ENCODE measurements at regions not wholly inside any gene's neighbourhood (a gene's known extent, or its start where the extent isn't known, plus 50 kb on each side); places are given as distances from the start of the nearest gene placed in this dataset.

- Histone ChIP-seq H3K4me1 (ENCODE audit: control insufficient read depth, insufficient read depth, low read length) (no peaks in the 10 kb centered on the region), H3K9me3 (replicated peaks; ENCODE audit: low read length) (no peaks in the 10 kb centered on the region), H3K4me3 (ENCODE audit: low read length) (no peak overlapping the region), H3K36me3 (ENCODE audit: insufficient read depth, low read length) (no peaks in the 10 kb centered on the region), H3K27me3 (ENCODE audit: control insufficient read depth, insufficient read depth, low read length) (peaks cover 39% of the 10 kb centered on the region), H3K4me2 (ENCODE audit: low read length) (no peak overlapping the region), H3K9ac (ENCODE audit: low read depth, low read length) (no peak overlapping the region)
Measured at GRCh38 chr13:20291037-20291436, 58.9 kb upstream of the GJB6 start.

GRCh38 chr13:20288561-20288960 is 56.4 kb upstream of the GJB6 start:
- Histone ChIP-seq H3K4me3 (ENCODE audit: low read length) (no peak overlapping the region), H3K4me1 (ENCODE audit: control insufficient read depth, insufficient read depth, low read length) (no peaks in the 10 kb centered on the region), H3K27me3 (ENCODE audit: control insufficient read depth, insufficient read depth, low read length) (peaks cover 26% of the 10 kb centered on the region), H3K4me2 (ENCODE audit: low read length) (no peak overlapping the region), H3K9me3 (replicated peaks; ENCODE audit: low read length) (peaks cover 4% of the 10 kb centered on the region), H3K36me3 (ENCODE audit: insufficient read depth, low read length) (no peaks in the 10 kb centered on the region), H3K9ac (ENCODE audit: low read depth, low read length) (no peak overlapping the region)

DNA sequence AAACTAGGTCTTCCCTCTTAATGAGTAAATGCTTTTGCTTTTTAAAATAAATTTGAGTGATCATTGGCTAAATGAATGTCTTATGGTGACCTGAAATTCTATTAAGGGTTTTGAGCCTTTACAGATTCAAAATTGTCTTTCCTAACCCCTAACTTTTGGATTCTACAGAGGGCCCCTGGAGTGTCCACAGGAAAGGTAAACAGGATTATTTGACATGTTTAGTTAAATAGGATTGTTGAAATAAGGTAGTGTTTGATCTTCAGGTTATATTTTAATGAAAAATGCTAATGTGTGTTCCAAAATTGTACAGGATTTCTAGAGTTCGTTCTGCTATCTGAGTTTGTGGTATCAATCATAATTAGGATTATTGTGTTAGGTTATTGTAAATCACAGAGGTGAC is 55.9 kb upstream of the GJB6 start:
- H3K4me2 ChIP-seq (ENCODE audit: low read length) = no peak overlapping the region
- peaks cover 4% of the 10 kb centered on the region for H3K9me3 ChIP-seq (replicated peaks; ENCODE audit: low read length)
- H3K36me3 ChIP-seq (ENCODE audit: insufficient read depth, low read length) = no peaks in the 10 kb centered on the region
- H3K4me1 ChIP-seq (ENCODE audit: control insufficient read depth, insufficient read depth, low read length) = no peaks in the 10 kb centered on the region
- H3K27me3 ChIP-seq (ENCODE audit: control insufficient read depth, insufficient read depth, low read length) = peaks cover 24% of the 10 kb centered on the region
- no peak overlapping the region for H3K9ac ChIP-seq (ENCODE audit: low read depth, low read length)
- H3K4me3 ChIP-seq (ENCODE audit: low read length) = no peak overlapping the region

DNA sequence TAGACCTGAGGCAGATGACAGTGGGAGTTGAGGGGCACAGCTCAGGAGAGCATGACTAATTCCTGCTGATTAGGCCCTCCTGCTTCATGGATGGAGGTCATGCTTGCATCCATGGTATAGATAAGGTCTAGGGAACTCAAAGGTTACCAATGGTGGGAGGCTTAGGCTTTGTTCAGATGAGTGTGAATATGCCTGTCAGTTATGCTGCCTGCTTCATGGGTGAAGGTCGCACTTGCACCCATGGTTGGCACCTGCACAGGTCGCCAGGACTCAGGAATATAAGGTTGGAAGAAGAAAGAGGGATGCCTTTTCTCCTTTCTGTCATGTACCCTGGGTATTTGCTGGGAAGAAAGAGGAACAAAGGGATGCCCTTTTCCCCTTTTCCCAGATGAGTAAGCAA is 53.4 kb upstream of the GJB6 start:
- Histone ChIP-seq H3K4me1 (ENCODE audit: control insufficient read depth, insufficient read depth, low read length) (no peaks in the 10 kb centered on the region), H3K27me3 (ENCODE audit: control insufficient read depth, insufficient read depth, low read length) (peaks cover 13% of the 10 kb centered on the region), H3K36me3 (ENCODE audit: insufficient read depth, low read length) (no peaks in the 10 kb centered on the region), H3K4me2 (ENCODE audit: low read length) (no peak overlapping the region), H3K9me3 (replicated peaks; ENCODE audit: low read length) (peaks cover 4% of the 10 kb centered on the region), H3K9ac (ENCODE audit: low read depth, low read length) (no peak overlapping the region), H3K4me3 (ENCODE audit: low read length) (no peak overlapping the region)
